Ishikawa (cell line): ENCODE measurements at regions not wholly inside any gene's neighbourhood (a gene's known extent, or its start where the extent isn't known, plus 50 kb on each side); places are given as distances from the start of the nearest gene placed in this dataset.

Experiments used
- CEBPB ChIP-seq: IDR thresholded peaks from 2 replicates; pipeline ENCODE4 v1.6.1; 2012
- CREB1 ChIP-seq: IDR thresholded peaks from 2 replicates; pipeline ENCODE4 v1.6.1; 2012; ENCODE audit warnings: low read depth
- EGR1 ChIP-seq: IDR thresholded peaks from 2 replicates; pipeline ENCODE4 v1.6.1; 2012
- EP300 ChIP-seq: IDR thresholded peaks from 2 replicates; pipeline ENCODE4 v1.6.1; 2012; ENCODE audit warnings: borderline replicate concordance
- FOXM1 ChIP-seq: IDR thresholded peaks from 2 replicates; pipeline ENCODE4 v1.6.1; 2012; ENCODE audit warnings: low read depth, borderline replicate concordance
- MAX ChIP-seq: IDR thresholded peaks from 2 replicates; pipeline ENCODE4 v1.6.1; 2012
- NFIC ChIP-seq: IDR thresholded peaks from 2 replicates; pipeline ENCODE4 v1.6.1; 2012
- RAD21 ChIP-seq: IDR thresholded peaks from 2 replicates; pipeline ENCODE4 v1.6.1; 2012; ENCODE audit warnings: low read depth
- REST ChIP-seq: IDR thresholded peaks from 2 replicates; pipeline ENCODE4 v1.6.1; 2012; ENCODE audit warnings: low read depth, mild to moderate bottlenecking
- TAF1 ChIP-seq: IDR thresholded peaks from 2 replicates; pipeline ENCODE4 v1.6.1; 2012; ENCODE audit warnings: low read depth, mild to moderate bottlenecking
- TCF12 ChIP-seq: IDR thresholded peaks from 2 replicates; pipeline ENCODE4 v1.6.1; 2012; ENCODE audit warnings: low read depth
- TEAD4 ChIP-seq: IDR thresholded peaks from 2 replicates; pipeline ENCODE4 v1.6.1; 2012
- YY1 ChIP-seq: IDR thresholded peaks from 2 replicates; pipeline ENCODE4 v1.6.1; 2012; ENCODE audit warnings: low read depth
- ZBTB7A ChIP-seq: IDR thresholded peaks from 2 replicates; pipeline ENCODE4 v1.6.1; 2012; ENCODE audit warnings: low read depth
- TF ChIP-seq, protein P1 (sequence below): IDR thresholded peaks from 2 replicates; pipeline ENCODE4 v1.6.1; 2012

GRCh38 chr12:89882792-89883191 lies 174.2 kb upstream of the ATP2B1 start:
- TF ChIP-seq FOXM1 (no peak), NFIC (no peak), MAX (no peak), REST (no peak), TAF1 (no peak), CREB1 (no peak), EP300 (no peak), TEAD4 (no peak), YY1 (no peak), RAD21 (no peak)
- TF ChIP-seq, protein P1, sequence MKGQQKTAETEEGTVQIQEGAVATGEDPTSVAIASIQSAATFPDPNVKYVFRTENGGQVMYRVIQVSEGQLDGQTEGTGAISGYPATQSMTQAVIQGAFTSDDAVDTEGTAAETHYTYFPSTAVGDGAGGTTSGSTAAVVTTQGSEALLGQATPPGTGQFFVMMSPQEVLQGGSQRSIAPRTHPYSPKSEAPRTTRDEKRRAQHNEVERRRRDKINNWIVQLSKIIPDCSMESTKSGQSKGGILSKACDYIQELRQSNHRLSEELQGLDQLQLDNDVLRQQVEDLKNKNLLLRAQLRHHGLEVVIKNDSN: no peak

DNA sequence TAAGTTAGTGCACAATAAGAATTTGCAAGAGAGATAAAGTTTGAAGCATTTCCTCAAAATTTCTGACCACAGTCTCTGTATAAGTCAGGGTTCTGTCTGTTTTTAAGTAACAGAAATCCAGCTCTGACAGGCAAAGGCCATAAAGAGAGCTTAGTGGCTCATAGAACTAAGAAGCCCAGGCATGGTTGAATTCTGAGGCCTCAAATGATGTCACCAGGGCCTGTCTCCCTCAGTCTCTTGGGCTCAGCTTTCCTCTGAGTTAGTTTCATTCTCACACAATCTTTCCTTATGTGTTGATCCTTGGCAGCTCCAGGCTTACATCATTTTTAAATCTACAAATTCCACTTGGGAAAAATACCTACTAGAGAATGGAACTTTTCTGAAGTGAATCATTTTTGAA lies 173.4 kb upstream of the ATP2B1 start:
- TF ChIP-seq EP300: no peak
- TF ChIP-seq RAD21: no peak
- TF ChIP-seq CEBPB: no peak
- TF ChIP-seq TAF1: no peak
- no peak for TF ChIP-seq CREB1
- no peak for TF ChIP-seq NFIC
- no peak for TF ChIP-seq TCF12
- TF ChIP-seq ZBTB7A: no peak
- TF ChIP-seq, protein P1: no peak
- no peak for TF ChIP-seq YY1
- TF ChIP-seq EGR1: no peak
- TF ChIP-seq REST: no peak
- TF ChIP-seq FOXM1: no peak
- TF ChIP-seq MAX: no peak
- TF ChIP-seq TEAD4: no peak

DNA sequence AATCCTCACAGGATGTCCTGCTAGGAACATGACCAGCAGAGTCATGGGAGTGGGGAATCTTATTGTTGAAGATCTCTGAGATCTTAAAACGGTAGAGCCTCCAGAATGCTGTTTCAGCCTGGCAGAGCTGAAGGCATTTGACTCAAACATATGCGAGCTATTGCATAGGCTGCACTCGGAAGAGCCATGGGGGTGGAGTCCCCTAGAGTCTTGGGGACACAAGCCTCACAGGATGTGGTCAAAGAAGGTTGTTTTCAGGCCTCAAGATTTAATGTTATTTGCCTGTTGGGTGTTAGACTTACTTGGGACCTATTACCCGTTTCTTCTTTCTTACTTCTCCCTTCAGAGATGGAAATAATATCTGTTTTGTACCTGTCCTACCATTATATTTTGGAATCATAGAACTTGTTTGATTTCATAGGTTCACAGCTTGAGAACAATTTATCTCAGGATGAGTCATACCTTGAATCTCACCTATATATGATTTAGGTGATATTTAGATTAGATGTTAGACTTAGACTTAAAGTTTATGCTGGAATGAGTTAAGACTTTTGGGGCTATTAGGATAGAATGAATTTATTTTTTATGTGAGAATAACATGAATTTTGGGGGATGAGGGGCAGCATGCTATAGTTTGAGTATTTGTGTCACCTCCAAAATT lies 172.2 kb upstream of the ATP2B1 start:
- no peak for TF ChIP-seq TAF1
- no peak for TF ChIP-seq ZBTB7A
- TF ChIP-seq MAX: no peak
- TF ChIP-seq YY1: no peak
- TF ChIP-seq CREB1: no peak
- TF ChIP-seq NFIC: no peak
- TF ChIP-seq RAD21: no peak
- TF ChIP-seq EGR1: no peak
- no peak for TF ChIP-seq TEAD4
- TF ChIP-seq CEBPB: no peak
- TF ChIP-seq, protein P1: no peak
- no peak for TF ChIP-seq REST
- no peak for TF ChIP-seq FOXM1
- TF ChIP-seq TCF12: no peak

GRCh38 chr12:89879766-89880165 lies 171.1 kb upstream of the ATP2B1 start:
- TF ChIP-seq MAX: no peak
